ENCODE measurements at regions not wholly inside any gene's neighbourhood (a gene's known extent, or its start where the extent isn't known, plus 50 kb on each side); places are given as distances from the start of the nearest gene placed in this dataset.
"Not testable (repeated sequence)": the region's sequence is repeated elsewhere in the genome, so short reads cannot be mapped to it uniquely, and the experiment has no call there.

- not testable (repeated sequence) for DNase-seq (ENCODE audit: low spot score)
Observed at GRCh38 chr12:131341608-131342007, 369.3 kb upstream of the SFSWAP start.

GRCh38 chr12:131343436-131343835 is 367.5 kb upstream of the SFSWAP start:
- not testable (repeated sequence) for DNase-seq (ENCODE audit: low spot score)

GRCh38 chr12:131344715-131345520 is 366.0 kb upstream of the SFSWAP start:
- DNase-seq (ENCODE audit: low spot score), result not testable (repeated sequence)

GRCh38 chr12:131345521-131346436 is 365.1 kb upstream of the SFSWAP start:
- no peak for DNase-seq (ENCODE audit: low spot score)

- DNase-seq (ENCODE audit: low spot score), result no peak
Observed at GRCh38 chr12:131346555-131347344, 364.1 kb upstream of the SFSWAP start.

- DNase-seq (ENCODE audit: low spot score), result no peak
Observed at GRCh38 chr12:131347345-131347714, 363.6 kb upstream of the SFSWAP start.

GRCh38 chr12:131347732-131348131 is 363.2 kb upstream of the SFSWAP start:
- DNase-seq (ENCODE audit: low spot score), result no peak

- no peak for DNase-seq (ENCODE audit: low spot score)
Observed at GRCh38 chr12:131348231-131348630, 362.7 kb upstream of the SFSWAP start.

GRCh38 chr12:131348646-131349045 is 362.2 kb upstream of the SFSWAP start:
- no peak for DNase-seq (ENCODE audit: low spot score)

- no peak for DNase-seq (ENCODE audit: low spot score)
Observed at GRCh38 chr12:131349397-131350127, 361.3 kb upstream of the SFSWAP start.

GRCh38 chr12:131350943-131351318 is 360.0 kb upstream of the SFSWAP start:
- DNase-seq (ENCODE audit: low spot score), result no peak

GRCh38 chr12:131351319-131352028 is 359.4 kb upstream of the SFSWAP start:
- no peak for DNase-seq (ENCODE audit: low spot score)

- no peak for DNase-seq (ENCODE audit: low spot score)
Observed at GRCh38 chr12:131352296-131352900, 358.5 kb upstream of the SFSWAP start.

- no peak for DNase-seq (ENCODE audit: low spot score)
Observed at GRCh38 chr12:131353376-131353775, 357.5 kb upstream of the SFSWAP start.

- peak; percentile 42 for DNase-seq (ENCODE audit: low spot score)
Observed at GRCh38 chr12:131353826-131354225, 357.1 kb upstream of the SFSWAP start.

GRCh38 chr12:131355361-131356245 is 355.3 kb upstream of the SFSWAP start:
- no peak for DNase-seq (ENCODE audit: low spot score)

- no peak for DNase-seq (ENCODE audit: low spot score)
Observed at GRCh38 chr12:131356485-131357184, 354.3 kb upstream of the SFSWAP start.

- no peak for DNase-seq (ENCODE audit: low spot score)
Observed at GRCh38 chr12:131357185-131357747, 353.6 kb upstream of the SFSWAP start.

Measured in kidney tubule cell (primary cell).